Endodermal cell (in vitro differentiated cells): ENCODE measurements at regions not wholly inside any gene's neighbourhood (a gene's known extent, or its start where the extent isn't known, plus 50 kb on each side); places are given as distances from the start of the nearest gene placed in this dataset.

Source experiments
- DNase-seq: peaks from one replicate; pipeline ENCODE4 v3.0.0-alpha.2; 2017
- H3K27ac ChIP-seq: 2 replicates; pipeline ENCODE4 v1.5.1; 2013; ENCODE audit warnings: mild to moderate bottlenecking, low read depth, low read length, moderate library complexity
- H3K27me3 ChIP-seq: 2 replicates; pipeline ENCODE4 v1.6.1; 2013; ENCODE audit warnings: mild to moderate bottlenecking, low read length, moderate library complexity; ENCODE audit not compliant: insufficient read depth, control insufficient read depth, poor library complexity, severe bottlenecking
- H3K36me3 ChIP-seq: 2 replicates; pipeline ENCODE4 v1.7.0; 2013; ENCODE audit warnings: mild to moderate bottlenecking, low read length, moderate library complexity; ENCODE audit not compliant: control insufficient read depth, insufficient read depth
- H3K4me1 ChIP-seq: one replicate; pipeline ENCODE4 v1.7.0; 2013; ENCODE audit warnings: low read length; ENCODE audit not compliant: control insufficient read depth, insufficient read depth
- H3K4me3 ChIP-seq: 2 replicates; pipeline ENCODE4 v1.5.1; 2013; ENCODE audit warnings: mild to moderate bottlenecking, low read length, moderate library complexity
- H3K9ac ChIP-seq: 2 replicates; pipeline ENCODE4 v1.6.1; 2013; ENCODE audit warnings: mild to moderate bottlenecking, low read length, moderate library complexity; ENCODE audit not compliant: poor library complexity, severe bottlenecking; ENCODE audit errors: extremely low read depth
- H3K9me3 ChIP-seq: 2 replicates; pipeline ENCODE4 v1.6.1; 2013; ENCODE audit warnings: mild to moderate bottlenecking, low read length, moderate library complexity; ENCODE audit not compliant: control insufficient read depth
- H3K27ac Mint-ChIP-seq: 2 replicates; pipeline ENCODE4 v1.8.0; 2020; ENCODE audit warnings: mixed read lengths
- H3K27me3 Mint-ChIP-seq: 2 replicates; pipeline ENCODE4 v1.8.0; 2021; ENCODE audit warnings: mild to moderate bottlenecking, mixed read lengths; ENCODE audit not compliant: insufficient read depth
- H3K36me3 Mint-ChIP-seq: 2 replicates; pipeline ENCODE4 v1.8.0; 2020; ENCODE audit warnings: low read depth, mixed read lengths
- H3K4me1 Mint-ChIP-seq: 2 replicates; pipeline ENCODE4 v1.8.0; 2020; ENCODE audit warnings: mixed read lengths
- H3K4me3 Mint-ChIP-seq: 2 replicates; pipeline ENCODE4 v1.8.0; 2020; ENCODE audit warnings: mild to moderate bottlenecking, moderate library complexity, mixed read lengths
- H3K9me3 Mint-ChIP-seq: 2 replicates; pipeline ENCODE4 v1.8.0; 2020; ENCODE audit warnings: mild to moderate bottlenecking, mixed read lengths
- WGBS, 2 experiments: methylation state at CpG; one replicate each; pipeline versions ENCODE4 v1.1.5 to v1.1.7; 2013; ENCODE audit warnings: missing lambda C conversion rate in 2 of 2, mixed read lengths in 1 of 2; ENCODE audit not compliant: insufficient coverage in 1 of 2, insufficient read length in 1 of 2; 5-methylcytosine and 5-hydroxymethylcytosine counted together
- TF ChIP-seq, protein P1 (sequence below): fragments of 200-600 bp; sonication (generic); conservative IDR thresholded peaks from 2 replicates; pipeline ENCODE4 v1.5.0; 2021; ENCODE audit warnings: antibody characterized with exemption, mild to moderate bottlenecking

DNA sequence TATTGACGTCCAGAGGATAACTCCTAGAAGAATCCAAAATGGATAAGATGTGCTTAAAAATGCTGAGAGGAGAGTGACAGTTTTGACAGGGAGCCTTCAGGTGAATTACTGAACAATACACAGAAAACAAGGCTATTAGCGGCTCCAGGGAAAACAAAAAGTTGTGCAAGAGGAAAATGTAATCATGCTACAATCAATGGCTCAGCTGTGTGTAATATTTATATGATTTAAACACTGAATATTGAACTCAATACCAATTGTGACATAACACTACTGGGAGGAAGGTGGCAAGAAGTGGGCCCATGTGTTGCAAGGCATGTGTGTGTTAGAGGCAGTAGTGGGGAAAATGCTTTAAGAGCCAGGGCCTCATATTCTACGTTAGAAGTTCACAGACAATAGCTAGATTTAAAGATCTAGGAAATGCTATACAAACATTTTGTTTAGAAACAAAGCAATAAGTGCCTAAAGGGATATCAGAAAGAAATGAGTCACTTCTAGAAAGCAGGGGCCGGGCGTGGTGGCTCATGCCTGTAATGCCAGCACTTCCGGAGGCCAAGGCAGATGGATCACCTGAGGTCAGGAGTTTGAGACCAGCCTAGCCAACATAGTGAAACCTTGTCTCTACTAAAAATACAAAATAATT lies 253.2 kb upstream of the IRX5 start:
- Mint-ChIP-seq H3K27me3 (peaks cover 35% of the 10 kb centered on the region), H3K4me1 (no peaks in the 10 kb centered on the region), H3K9me3 (no peaks in the 10 kb centered on the region), H3K27ac (no peak overlapping the region), H3K4me3 (no peak overlapping the region), H3K36me3 (no peaks in the 10 kb centered on the region)
- H3K4me1 ChIP-seq = no peaks in the 10 kb centered on the region
- H3K27ac ChIP-seq = no peak overlapping the region
- no peaks in the 10 kb centered on the region for H3K27me3 ChIP-seq
- DNase-seq = no peak
- H3K4me3 ChIP-seq = no peak overlapping the region
- no peaks in the 10 kb centered on the region for H3K9me3 ChIP-seq
- WGBS, 2 experiments = 90 to 95% methylated on average over 4 to 6 of the region's 6 CpGs
- no peaks in the 10 kb centered on the region for H3K36me3 ChIP-seq
- no peak overlapping the region for H3K9ac ChIP-seq
- TF ChIP-seq, protein P1, sequence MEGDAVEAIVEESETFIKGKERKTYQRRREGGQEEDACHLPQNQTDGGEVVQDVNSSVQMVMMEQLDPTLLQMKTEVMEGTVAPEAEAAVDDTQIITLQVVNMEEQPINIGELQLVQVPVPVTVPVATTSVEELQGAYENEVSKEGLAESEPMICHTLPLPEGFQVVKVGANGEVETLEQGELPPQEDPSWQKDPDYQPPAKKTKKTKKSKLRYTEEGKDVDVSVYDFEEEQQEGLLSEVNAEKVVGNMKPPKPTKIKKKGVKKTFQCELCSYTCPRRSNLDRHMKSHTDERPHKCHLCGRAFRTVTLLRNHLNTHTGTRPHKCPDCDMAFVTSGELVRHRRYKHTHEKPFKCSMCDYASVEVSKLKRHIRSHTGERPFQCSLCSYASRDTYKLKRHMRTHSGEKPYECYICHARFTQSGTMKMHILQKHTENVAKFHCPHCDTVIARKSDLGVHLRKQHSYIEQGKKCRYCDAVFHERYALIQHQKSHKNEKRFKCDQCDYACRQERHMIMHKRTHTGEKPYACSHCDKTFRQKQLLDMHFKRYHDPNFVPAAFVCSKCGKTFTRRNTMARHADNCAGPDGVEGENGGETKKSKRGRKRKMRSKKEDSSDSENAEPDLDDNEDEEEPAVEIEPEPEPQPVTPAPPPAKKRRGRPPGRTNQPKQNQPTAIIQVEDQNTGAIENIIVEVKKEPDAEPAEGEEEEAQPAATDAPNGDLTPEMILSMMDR = no peak

DNA sequence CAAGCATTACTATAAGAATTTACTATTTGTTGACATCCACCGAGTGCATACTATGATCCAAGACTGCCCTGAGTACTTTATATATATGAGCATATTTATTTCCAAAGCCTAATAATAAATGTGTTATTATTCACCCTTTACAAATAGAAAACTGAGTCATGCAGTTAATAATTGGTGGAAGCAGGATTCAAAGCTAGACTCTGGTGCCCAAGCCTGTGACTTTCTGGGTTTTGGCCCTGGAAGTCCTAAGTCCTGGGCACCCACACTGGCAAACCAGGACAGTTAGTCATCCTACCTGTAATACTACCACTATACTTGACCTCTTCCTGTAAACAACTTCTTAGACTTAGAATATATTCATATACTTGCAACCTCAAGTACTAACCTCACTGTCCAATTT lies 257.4 kb upstream of the IRX5 start:
- Mint-ChIP-seq H3K4me1 (no peaks in the 10 kb centered on the region), H3K36me3 (no peaks in the 10 kb centered on the region), H3K27ac (no peak overlapping the region), H3K9me3 (peaks cover 8% of the 10 kb centered on the region), H3K27me3 (peaks cover 32% of the 10 kb centered on the region), H3K4me3 (no peak overlapping the region)
- Histone ChIP-seq H3K36me3 (no peaks in the 10 kb centered on the region), H3K4me3 (no peak overlapping the region), H3K9ac (no peak overlapping the region), H3K9me3 (no peaks in the 10 kb centered on the region), H3K27me3 (no peaks in the 10 kb centered on the region), H3K27ac (no peak overlapping the region), H3K4me1 (no peaks in the 10 kb centered on the region)
- WGBS, 2 experiments = no CpG with 5 or more reads among the region's 1 CpG
- TF ChIP-seq, protein P1 = no peak
- DNase-seq = no peak

DNA sequence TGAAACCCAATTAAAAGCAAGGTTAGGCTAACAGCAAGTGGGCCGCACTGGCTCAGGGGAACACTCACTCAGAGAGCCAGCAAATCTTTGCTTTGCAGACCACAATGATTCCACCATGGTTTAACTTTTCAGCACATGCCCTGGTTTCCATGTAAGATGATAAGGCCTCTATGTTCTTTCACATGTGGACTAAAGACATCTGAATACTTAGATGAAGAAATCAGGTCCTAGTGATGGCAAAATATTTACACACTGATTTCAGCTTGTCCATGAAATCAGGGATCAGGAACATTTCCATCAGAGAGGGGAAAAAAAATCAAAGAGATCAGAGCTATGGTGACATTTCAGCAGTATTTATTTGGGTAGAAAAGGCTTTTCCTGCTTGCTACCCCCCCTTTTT lies 258.2 kb upstream of the IRX5 start:
- no peaks in the 10 kb centered on the region for H3K27me3 ChIP-seq
- 91% methylated on average over 1 of the region's 1 CpG; no CpG with 5 or more reads in 1 of the 2 experiments for WGBS, 2 experiments
- H3K36me3 ChIP-seq = no peaks in the 10 kb centered on the region
- Mint-ChIP-seq H3K9me3 (peaks cover 14% of the 10 kb centered on the region), H3K36me3 (no peaks in the 10 kb centered on the region), H3K4me1 (no peaks in the 10 kb centered on the region), H3K27me3 (peaks cover 37% of the 10 kb centered on the region), H3K27ac (no peak overlapping the region), H3K4me3 (no peak overlapping the region)
- H3K4me3 ChIP-seq = no peak overlapping the region
- TF ChIP-seq, protein P1 = no peak
- H3K27ac ChIP-seq = no peak overlapping the region
- no peaks in the 10 kb centered on the region for H3K4me1 ChIP-seq
- DNase-seq = no peak
- H3K9ac ChIP-seq = no peak overlapping the region
- H3K9me3 ChIP-seq = no peaks in the 10 kb centered on the region
